ENCODE measurements at regions not wholly inside any gene's neighbourhood (a gene's known extent, or its start where the extent isn't known, plus 50 kb on each side); places are given as distances from the start of the nearest gene placed in this dataset.

- no peaks in the 10 kb centered on the region for H3K36me3 ChIP-seq (ENCODE audit: control insufficient read depth, insufficient read depth, low read length)
- no peak for TF ChIP-seq CTCF (conservative IDR thresholded peaks at IDR 0.05)
- WGBS, 2 experiments (ENCODE audit: insufficient coverage in 1 of 2, insufficient read length in 1 of 2): 100% methylated on average over 1 of the region's 1 CpG; no CpG with 5 or more reads in 1 of the 2 experiments
- Mint-ChIP-seq H3K4me3 (no peak overlapping the region), H3K27ac (no peak overlapping the region), H3K27me3 (ENCODE audit: insufficient read depth) (no peaks in the 10 kb centered on the region), H3K36me3 (ENCODE audit: low read depth) (no peaks in the 10 kb centered on the region), H3K9me3 (no peaks in the 10 kb centered on the region), H3K4me1 (peaks cover 10% of the 10 kb centered on the region)
- no peaks in the 10 kb centered on the region for H3K27me3 ChIP-seq (ENCODE audit: control insufficient read depth, insufficient read depth, low read length, poor library complexity, severe bottlenecking)
- peaks cover 7% of the 10 kb centered on the region for H3K4me1 ChIP-seq (ENCODE audit: control insufficient read depth, insufficient read depth, low read length)
- no peak overlapping the region for H3K4me3 ChIP-seq (ENCODE audit: low read length)
- no peak overlapping the region for H3K9ac ChIP-seq (ENCODE audit: extremely low read depth, low read length, poor library complexity, severe bottlenecking)
- no peak overlapping the region for H3K27ac ChIP-seq (ENCODE audit: low read depth, low read length)
- H3K9me3 ChIP-seq (ENCODE audit: control insufficient read depth, low read length): no peaks in the 10 kb centered on the region
- DNase-seq: no peak
Measured at GRCh38 chr10:90399782-90400181, 458.1 kb downstream of the HTR7 start.

GRCh38 chr10:90403211-90404000, 454.4 kb downstream of the HTR7 start:
- H3K27me3 ChIP-seq (ENCODE audit: control insufficient read depth, insufficient read depth, low read length, poor library complexity, severe bottlenecking): no peaks in the 10 kb centered on the region
- no peaks in the 10 kb centered on the region for H3K36me3 ChIP-seq (ENCODE audit: control insufficient read depth, insufficient read depth, low read length)
- H3K9me3 Mint-ChIP-seq: no peaks in the 10 kb centered on the region
- peaks cover 8% of the 10 kb centered on the region for H3K4me1 ChIP-seq (ENCODE audit: control insufficient read depth, insufficient read depth, low read length)
- H3K27ac Mint-ChIP-seq: no peak overlapping the region
- 83% methylated on average over 1 of the region's 2 CpGs; no CpG with 5 or more reads in 1 of the 2 experiments for WGBS, 2 experiments (ENCODE audit: insufficient coverage in 1 of 2, insufficient read length in 1 of 2)
- H3K4me3 ChIP-seq (ENCODE audit: low read length): no peak overlapping the region
- TF ChIP-seq CTCF (conservative IDR thresholded peaks at IDR 0.05): no peak
- H3K36me3 Mint-ChIP-seq (ENCODE audit: low read depth): no peaks in the 10 kb centered on the region
- no peak overlapping the region for H3K27ac ChIP-seq (ENCODE audit: low read depth, low read length)
- H3K4me3 Mint-ChIP-seq: no peak overlapping the region
- peaks cover 13% of the 10 kb centered on the region for H3K4me1 Mint-ChIP-seq
- H3K9ac ChIP-seq (ENCODE audit: extremely low read depth, low read length, poor library complexity, severe bottlenecking): no peak overlapping the region
- no peaks in the 10 kb centered on the region for H3K27me3 Mint-ChIP-seq (ENCODE audit: insufficient read depth)
- DNase-seq: no peak
- no peaks in the 10 kb centered on the region for H3K9me3 ChIP-seq (ENCODE audit: control insufficient read depth, low read length)

- Mint-ChIP-seq H3K4me1 (peaks cover 13% of the 10 kb centered on the region), H3K36me3 (ENCODE audit: low read depth) (peaks cover 8% of the 10 kb centered on the region), H3K27ac (no peak overlapping the region), H3K27me3 (ENCODE audit: insufficient read depth) (no peaks in the 10 kb centered on the region), H3K9me3 (peaks cover 20% of the 10 kb centered on the region), H3K4me3 (no peak overlapping the region)
- H3K9me3 ChIP-seq (ENCODE audit: control insufficient read depth, low read length): peaks cover 25% of the 10 kb centered on the region
- H3K36me3 ChIP-seq (ENCODE audit: control insufficient read depth, insufficient read depth, low read length): no peaks in the 10 kb centered on the region
- WGBS, 2 experiments (ENCODE audit: insufficient coverage in 1 of 2, insufficient read length in 1 of 2): 99% methylated on average over 3 of the region's 3 CpGs; no CpG with 5 or more reads in 1 of the 2 experiments
- H3K4me1 ChIP-seq (ENCODE audit: control insufficient read depth, insufficient read depth, low read length): peaks cover 8% of the 10 kb centered on the region
- H3K9ac ChIP-seq (ENCODE audit: extremely low read depth, low read length, poor library complexity, severe bottlenecking): no peak overlapping the region
- no peak for TF ChIP-seq CTCF (conservative IDR thresholded peaks at IDR 0.05)
- no peaks in the 10 kb centered on the region for H3K27me3 ChIP-seq (ENCODE audit: control insufficient read depth, insufficient read depth, low read length, poor library complexity, severe bottlenecking)
- no peak overlapping the region for H3K27ac ChIP-seq (ENCODE audit: low read depth, low read length)
- DNase-seq: no peak
- peak overlapping the region; percentile 53 for H3K4me3 ChIP-seq (ENCODE audit: low read length)
Measured at GRCh38 chr10:90407131-90407530, 450.7 kb downstream of the HTR7 start.
